GM23248 (cell line): ENCODE measurements at regions not wholly inside any gene's neighbourhood (a gene's known extent, or its start where the extent isn't known, plus 50 kb on each side); places are given as distances from the start of the nearest gene placed in this dataset.

Experiments used
- DNase-seq: peaks from one replicate; pipeline ENCODE4 v3.0.0-alpha.2; 2015
- H2AFZ ChIP-seq: fragments of 200-600 bp; sonication (generic); 2 replicates; pipeline ENCODE4 v1.6.1; 2016; ENCODE audit warnings: antibody characterized with exemption
- H3F3A ChIP-seq: fragments of 200-600 bp; sonication (generic); 2 replicates; pipeline ENCODE4 v1.6.1; 2016; ENCODE audit warnings: mild to moderate bottlenecking, antibody characterized with exemption, mixed run types; ENCODE audit not compliant: insufficient read depth
- H3K27ac ChIP-seq: fragments of 200-600 bp; sonication (generic); 2 replicates; pipeline ENCODE4 v1.5.1; 2016; ENCODE audit warnings: mild to moderate bottlenecking
- H3K27me3 ChIP-seq: fragments of 200-600 bp; sonication (generic); replicated peaks from 2 replicates; pipeline ENCODE4 v1.6.1; 2016; ENCODE audit warnings: mild to moderate bottlenecking; ENCODE audit not compliant: insufficient read depth
- H3K36me3 ChIP-seq: fragments of 200-600 bp; sonication (generic); 2 replicates; pipeline ENCODE4 v1.6.1; 2016; ENCODE audit warnings: low read depth, mild to moderate bottlenecking
- H3K4me1 ChIP-seq: fragments of 200-600 bp; sonication (generic); 2 replicates; pipeline ENCODE4 v1.6.1; 2016; ENCODE audit warnings: mild to moderate bottlenecking; ENCODE audit not compliant: insufficient read depth
- H3K4me2 ChIP-seq: fragments of 200-600 bp; sonication (generic); one replicate; pipeline ENCODE4 v1.6.1; 2016; ENCODE audit warnings: mild to moderate bottlenecking; ENCODE audit not compliant: unreplicated experiment
- H3K4me3 ChIP-seq: fragments of 200-600 bp; sonication (generic); 2 replicates; pipeline ENCODE4 v1.5.1; 2016; ENCODE audit warnings: mild to moderate bottlenecking
- H3K79me2 ChIP-seq: fragments of 200-600 bp; sonication (generic); 2 replicates; pipeline ENCODE4 v1.6.1; 2016; ENCODE audit warnings: mild to moderate bottlenecking; ENCODE audit not compliant: insufficient read depth
- H3K9ac ChIP-seq: fragments of 200-600 bp; sonication (generic); 2 replicates; pipeline ENCODE4 v1.6.1; 2016; ENCODE audit warnings: mild to moderate bottlenecking
- H3K9me2 ChIP-seq: fragments of 200-600 bp; sonication (generic); 2 replicates; pipeline ENCODE4 v1.6.1; 2016; ENCODE audit warnings: mixed run types, mild to moderate bottlenecking, moderate library complexity; ENCODE audit not compliant: insufficient read depth
- H3K9me3 ChIP-seq: fragments of 200-600 bp; sonication (generic); one replicate; pipeline ENCODE4 v1.6.1; 2017; ENCODE audit warnings: low read depth
- H4K20me1 ChIP-seq: fragments of 200-600 bp; sonication (generic); 2 replicates; pipeline ENCODE4 v1.6.0; 2016; ENCODE audit not compliant: insufficient read depth
- EZH2 ChIP-seq: fragments of 200-600 bp; sonication (generic); IDR thresholded peaks from 2 replicates; pipeline ENCODE4 v1.6.1; 2018; ENCODE audit warnings: antibody characterized with exemption, mild to moderate bottlenecking; ENCODE audit not compliant: insufficient read depth, poor library complexity, severe bottlenecking
- EZH2phosphoT487 ChIP-seq: fragments of 200-600 bp; sonication (generic); IDR thresholded peaks from 2 replicates; pipeline ENCODE4 v1.6.1; 2018; ENCODE audit warnings: antibody characterized with exemption, moderate library complexity, mild to moderate bottlenecking, low read depth; ENCODE audit not compliant: insufficient read depth
- WGBS, 2 experiments: methylation state at CpG; one replicate each; pipeline ENCODE4 v1.1.6; 2015 to 2017; ENCODE audit warnings: low lambda C conversion rate in 2 of 2, low coverage in 1 of 2; ENCODE audit errors: missing lambda C conversion rate in 2 of 2; 5-methylcytosine and 5-hydroxymethylcytosine counted together
- in situ Hi-C: fragments of 300-500 bp; cut with MboI; formaldehyde crosslinking; loops from 2 replicates; pipeline ENCODE4 v1.15.0; 2020

DNA sequence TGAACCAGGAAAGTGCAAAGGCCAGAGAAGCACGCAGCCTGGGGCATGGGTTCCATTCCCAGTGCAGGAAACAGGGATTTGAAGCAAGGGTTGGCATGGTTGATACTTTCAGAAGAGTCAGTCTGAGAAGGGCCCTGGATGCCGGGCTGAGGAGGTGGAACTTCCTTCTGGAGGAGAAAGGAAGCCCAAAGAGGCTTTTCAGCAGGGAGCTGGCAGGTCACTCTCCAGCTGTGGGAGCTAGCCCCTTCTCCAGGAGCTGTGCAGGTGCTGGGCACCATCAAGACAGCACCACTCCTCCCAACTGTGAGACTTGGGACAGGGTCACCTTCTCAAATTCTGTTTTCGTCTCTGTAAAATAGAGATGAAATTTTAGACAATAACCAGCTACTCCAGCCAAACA lies 169.8 kb downstream of the ZNF248 start:
- H3K9me2 ChIP-seq: no peaks in the 10 kb centered on the region
- H3K27ac ChIP-seq: no peak overlapping the region
- in situ Hi-C loops: no loop called here
- H3K27me3 ChIP-seq: no peaks in the 10 kb centered on the region
- H3K4me3 ChIP-seq: no peak overlapping the region
- H3F3A ChIP-seq: no peaks in the 10 kb centered on the region
- H3K79me2 ChIP-seq: no peaks in the 10 kb centered on the region
- no peaks in the 10 kb centered on the region for H3K36me3 ChIP-seq
- H4K20me1 ChIP-seq: no peaks in the 10 kb centered on the region
- no peaks in the 10 kb centered on the region for H3K9me3 ChIP-seq
- 17 to 24% methylated on average over 3 of the region's 3 CpGs for WGBS, 2 experiments
- no peak for DNase-seq
- no peak for TF ChIP-seq EZH2
- TF ChIP-seq EZH2phosphoT487: no peak
- no peak overlapping the region for H3K9ac ChIP-seq
- no peak overlapping the region for H2AFZ ChIP-seq
- H3K4me2 ChIP-seq: no peak overlapping the region
- no peaks in the 10 kb centered on the region for H3K4me1 ChIP-seq

DNA sequence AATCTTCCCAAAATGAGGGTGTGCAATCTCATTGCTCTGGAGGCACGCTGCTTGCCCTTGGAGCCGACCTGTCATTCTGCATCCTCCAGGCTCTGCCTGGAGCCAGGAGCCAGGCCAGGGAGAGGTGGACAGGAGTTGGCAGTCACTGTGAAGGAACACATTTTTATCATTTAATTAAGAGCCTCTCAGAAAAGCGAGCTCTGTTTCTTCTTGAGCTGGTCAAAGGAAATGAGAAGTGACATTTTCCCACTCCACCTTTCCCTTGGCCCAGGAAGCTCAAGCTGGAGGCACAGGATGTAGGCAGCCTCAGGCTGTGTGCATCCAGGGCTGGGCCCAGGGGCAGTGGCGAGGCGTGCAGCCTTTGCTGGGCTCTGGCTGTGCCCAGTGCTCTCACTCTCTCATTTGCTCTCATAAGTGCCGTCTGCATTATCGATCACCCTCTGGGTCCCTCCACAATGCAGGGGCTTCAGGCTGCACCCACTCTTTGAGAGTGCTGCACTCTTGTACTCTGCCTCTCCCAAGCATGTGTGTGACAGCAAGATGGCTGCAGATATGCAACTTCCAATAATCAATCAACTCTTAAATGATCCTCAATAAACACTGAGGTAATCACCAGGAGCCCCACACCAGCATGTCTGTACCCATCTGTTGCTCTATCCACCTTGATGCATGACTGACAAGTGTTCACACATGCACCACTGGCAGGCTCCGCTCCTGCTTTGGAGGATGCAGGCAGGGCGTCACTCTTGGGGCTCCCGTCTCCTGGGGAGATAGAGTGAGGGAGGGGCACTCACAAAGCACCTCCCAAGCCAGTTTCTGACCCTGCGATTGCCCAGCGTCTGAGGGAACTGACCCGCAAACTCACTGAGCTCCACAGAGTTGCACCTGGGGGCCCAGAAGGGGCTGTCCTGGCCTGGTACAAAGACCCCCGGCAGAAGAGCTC lies 171.4 kb downstream of the ZNF248 start:
- H3K9ac ChIP-seq: no peak overlapping the region
- 36% methylated on average over 13 to 14 of the region's 14 CpGs for WGBS, 2 experiments
- H3K4me1 ChIP-seq: no peaks in the 10 kb centered on the region
- H3K4me3 ChIP-seq: no peak overlapping the region
- in situ Hi-C loops: no loop called here
- no peak overlapping the region for H3K4me2 ChIP-seq
- H3K79me2 ChIP-seq: no peaks in the 10 kb centered on the region
- TF ChIP-seq EZH2phosphoT487: no peak
- TF ChIP-seq EZH2: no peak
- H3K36me3 ChIP-seq: no peaks in the 10 kb centered on the region
- no peaks in the 10 kb centered on the region for H3K9me3 ChIP-seq
- H3K9me2 ChIP-seq: no peaks in the 10 kb centered on the region
- no peaks in the 10 kb centered on the region for H3F3A ChIP-seq
- no peaks in the 10 kb centered on the region for H4K20me1 ChIP-seq
- H2AFZ ChIP-seq: no peak overlapping the region
- H3K27me3 ChIP-seq: no peaks in the 10 kb centered on the region
- no peak overlapping the region for H3K27ac ChIP-seq
- no peak for DNase-seq

DNA sequence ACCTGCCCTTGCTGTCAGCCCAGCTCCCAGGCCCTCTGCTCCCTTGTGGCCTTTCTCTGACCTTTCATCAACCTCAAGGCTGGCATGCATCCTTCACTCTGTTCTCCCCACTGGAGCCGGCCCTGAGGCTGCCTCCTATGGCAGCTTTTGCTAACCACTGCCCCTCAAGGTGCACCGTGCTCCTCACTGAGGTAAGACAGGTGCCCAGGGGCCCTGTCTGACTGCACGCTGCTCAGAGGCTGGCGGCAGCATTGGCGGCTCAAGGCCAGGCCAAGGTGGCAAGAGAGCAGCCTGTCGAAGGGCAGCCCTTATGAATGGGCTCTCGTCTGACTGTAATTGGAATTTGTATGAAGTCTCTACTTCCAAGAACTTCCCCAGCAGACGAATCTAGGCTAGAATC lies 172.6 kb downstream of the ZNF248 start:
- Histone ChIP-seq H3K36me3 (no peaks in the 10 kb centered on the region), H3K9ac (no peak overlapping the region), H4K20me1 (no peaks in the 10 kb centered on the region), H3K9me2 (no peaks in the 10 kb centered on the region), H3K9me3 (no peaks in the 10 kb centered on the region), H3K27ac (no peak overlapping the region), H3F3A (no peaks in the 10 kb centered on the region), H3K27me3 (no peaks in the 10 kb centered on the region), H3K4me1 (no peaks in the 10 kb centered on the region), H3K4me2 (no peak overlapping the region), H3K4me3 (no peak overlapping the region), H2AFZ (no peak overlapping the region), H3K79me2 (no peaks in the 10 kb centered on the region)
- WGBS, 2 experiments: 33 to 40% methylated on average over 8 of the region's 8 CpGs
- no peak for DNase-seq
- in situ Hi-C loops: no loop called here
- TF ChIP-seq EZH2phosphoT487 (no peak), EZH2 (no peak)

DNA sequence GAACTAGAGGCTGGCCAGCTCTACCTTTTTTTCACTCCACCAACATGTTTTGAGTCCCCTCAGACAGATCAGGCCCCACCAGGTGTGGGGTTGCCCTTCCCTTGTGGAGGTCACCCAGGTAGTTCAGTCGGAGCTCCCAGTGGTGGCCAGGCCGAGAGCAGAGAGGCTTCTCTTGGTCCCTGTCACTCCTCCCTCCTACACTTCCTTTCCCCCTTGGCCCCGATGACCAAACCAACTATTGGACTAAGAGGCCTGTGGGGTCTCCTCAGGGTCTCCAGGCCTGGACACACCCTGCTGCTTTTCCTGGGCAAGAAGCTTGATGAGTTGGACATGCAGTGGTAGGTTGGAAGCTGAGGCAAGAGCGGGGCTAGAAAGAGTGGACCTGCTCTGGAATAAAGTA lies 174.8 kb downstream of the ZNF248 start:
- in situ Hi-C loops: no loop called here
- Histone ChIP-seq H3K27me3 (no peaks in the 10 kb centered on the region), H3K9me3 (no peaks in the 10 kb centered on the region), H3K9me2 (no peaks in the 10 kb centered on the region), H3K79me2 (no peaks in the 10 kb centered on the region), H3K4me3 (no peak overlapping the region), H3K9ac (no peak overlapping the region), H3K36me3 (no peaks in the 10 kb centered on the region), H4K20me1 (no peaks in the 10 kb centered on the region), H3F3A (no peaks in the 10 kb centered on the region), H3K27ac (no peak overlapping the region), H3K4me1 (no peaks in the 10 kb centered on the region), H3K4me2 (no peak overlapping the region), H2AFZ (no peak overlapping the region)
- TF ChIP-seq EZH2 (no peak), EZH2phosphoT487 (no peak)
- no peak for DNase-seq
- 62 to 63% methylated on average over 4 of the region's 4 CpGs for WGBS, 2 experiments
